ENCODE measurements at regions not wholly inside any gene's neighbourhood (a gene's known extent, or its start where the extent isn't known, plus 50 kb on each side); places are given as distances from the start of the nearest gene placed in this dataset.
"Not testable (repeated sequence)": the region's sequence is repeated elsewhere in the genome, so short reads cannot be mapped to it uniquely, and the experiment has no call there.

- H3K4me2 ChIP-seq (ENCODE audit: low read length); ATAC-seq; H3K9me2 ChIP-seq (ENCODE audit: insufficient read depth); H3K36me3 ChIP-seq (ENCODE audit: control insufficient read depth in 1 of 2, insufficient read depth in 2 of 2, low read length in 2 of 2); H3K4me1 ChIP-seq (ENCODE audit: control insufficient read depth in 1 of 2, insufficient read depth in 2 of 2, low read length in 2 of 2); RAD21 ChIA-PET (ENCODE audit: low non-redundant PET in 1 of 2, low total read pairs in 2 of 2, uncharacterized antibody in 2 of 2, unreplicated experiment in 2 of 2); DNase-seq (ENCODE audit: low read depth, low spot score); intact Hi-C loops (cut with micrococcal nuclease); POLR2A ChIA-PET; H3K4me3 ChIP-seq (replicated peaks in 1 of 2; ENCODE audit: low read depth in 1 of 2, low read length in 2 of 2); H3K9ac ChIP-seq (ENCODE audit: low read length); H3K79me2 ChIP-seq (ENCODE audit: insufficient read depth, low read length); H3K27me3 ChIP-seq (ENCODE audit: insufficient read depth, low read length); BruUV-seq (replicated peaks); H3K9me3 ChIP-seq (ENCODE audit: control insufficient read depth in 1 of 2, insufficient read depth in 1 of 2, low read depth in 1 of 2, low read length in 2 of 2); CTCF ChIA-PET; H4K20me1 ChIP-seq (ENCODE audit: insufficient read depth); H3K27ac ChIP-seq (ENCODE audit: low read depth, low read length); H2AFZ ChIP-seq (ENCODE audit: low read depth, low read length, poor library complexity, severe bottlenecking): not testable (repeated sequence)
Observed at GRCh38 chr7:26998284-26998683, 97.5 kb downstream of the HOXA1 start.

GRCh38 chr7:26995666-26996065 lies 100.1 kb downstream of the HOXA1 start:
- ChIA-PET RAD21 (ENCODE audit: low non-redundant PET in 1 of 2, low total read pairs in 2 of 2, uncharacterized antibody in 2 of 2, unreplicated experiment in 2 of 2) (no interaction called here), CTCF (no interaction called here), POLR2A (no interaction called here)
- Histone ChIP-seq H3K27ac (ENCODE audit: low read depth, low read length) (no peak overlapping the region), H4K20me1 (ENCODE audit: insufficient read depth) (no peaks in the 10 kb centered on the region), H3K4me1 (ENCODE audit: control insufficient read depth in 1 of 2, insufficient read depth in 2 of 2, low read length in 2 of 2) (no peaks in the 10 kb centered on the region), H3K9ac (ENCODE audit: low read length) (no peak overlapping the region), H3K4me2 (ENCODE audit: low read length) (no peak overlapping the region), H3K9me3 (ENCODE audit: control insufficient read depth in 1 of 2, insufficient read depth in 1 of 2, low read depth in 1 of 2, low read length in 2 of 2) (no peaks in the 10 kb centered on the region), H3K4me3 (replicated peaks in 1 of 2; ENCODE audit: low read depth in 1 of 2, low read length in 2 of 2) (no peak overlapping the region), H3K79me2 (ENCODE audit: insufficient read depth, low read length) (no peaks in the 10 kb centered on the region), H3K27me3 (ENCODE audit: insufficient read depth, low read length) (no peaks in the 10 kb centered on the region), H2AFZ (ENCODE audit: low read depth, low read length, poor library complexity, severe bottlenecking) (no peak overlapping the region), H3K9me2 (ENCODE audit: insufficient read depth) (no peaks in the 10 kb centered on the region), H3K36me3 (ENCODE audit: control insufficient read depth in 1 of 2, insufficient read depth in 2 of 2, low read length in 2 of 2) (no peaks in the 10 kb centered on the region)
- ATAC-seq: no peak
- intact Hi-C loops (cut with micrococcal nuclease): no loop called here
- TF ChIP-seq CBX3 (IDR thresholded peaks at IDR 0.05; ENCODE audit: low read depth) (no peak), POLR2A (IDR thresholded peaks at IDR 0.05; ENCODE audit: borderline replicate concordance, extremely low read depth, insufficient read depth, insufficient read length) (no peak), CTCF (IDR thresholded peaks at IDR 0.05 in 2 of 3, conservative IDR thresholded peaks at IDR 0.05 in 1 of 3; ENCODE audit: borderline replicate concordance in 1 of 3, insufficient read depth in 1 of 3, low read depth in 2 of 3, low read length in 2 of 3) (no peak), RAD21 (IDR thresholded peaks at IDR 0.05; ENCODE audit: low read depth) (no peak)
- DNase-seq (ENCODE audit: low read depth, low spot score): no peak
- no TSS peak for BruUV-seq (replicated peaks)

Data from HCT116 (cell line).